ENCODE measurements at regions not wholly inside any gene's neighbourhood (a gene's known extent, or its start where the extent isn't known, plus 50 kb on each side); places are given as distances from the start of the nearest gene placed in this dataset.
A peak's percentile ranks its signal among the peaks of the same experiment; 100 is the strongest.
"Not testable (repeated sequence)": the region's sequence is repeated elsewhere in the genome, so short reads cannot be mapped to it uniquely, and the experiment has no call there.

DNA sequence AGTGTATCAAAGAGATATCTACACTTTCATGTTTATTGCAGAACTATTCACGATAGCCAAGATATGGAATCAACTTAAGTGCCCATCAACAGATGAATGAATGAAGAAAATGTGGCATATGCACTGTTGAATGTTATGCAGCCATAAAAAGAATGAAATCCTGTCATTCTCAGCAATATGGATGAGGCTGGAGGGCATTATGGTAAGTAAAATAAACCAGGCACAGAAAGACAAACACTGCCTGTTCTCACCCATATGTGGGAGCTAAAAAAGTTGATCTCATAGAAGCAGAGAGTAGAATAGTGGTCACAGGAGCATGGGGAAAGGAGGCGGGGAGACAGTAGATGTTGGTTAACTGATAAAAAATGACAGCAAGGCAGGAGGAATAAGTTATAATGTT lies 561.8 kb downstream of the TOX3 start:
- DNase-seq (ENCODE audit: low read depth) = no peak
- no peak overlapping the region for H3K4me3 ChIP-seq (ENCODE audit: low read depth, low read length)
- TF ChIP-seq, protein P1, sequence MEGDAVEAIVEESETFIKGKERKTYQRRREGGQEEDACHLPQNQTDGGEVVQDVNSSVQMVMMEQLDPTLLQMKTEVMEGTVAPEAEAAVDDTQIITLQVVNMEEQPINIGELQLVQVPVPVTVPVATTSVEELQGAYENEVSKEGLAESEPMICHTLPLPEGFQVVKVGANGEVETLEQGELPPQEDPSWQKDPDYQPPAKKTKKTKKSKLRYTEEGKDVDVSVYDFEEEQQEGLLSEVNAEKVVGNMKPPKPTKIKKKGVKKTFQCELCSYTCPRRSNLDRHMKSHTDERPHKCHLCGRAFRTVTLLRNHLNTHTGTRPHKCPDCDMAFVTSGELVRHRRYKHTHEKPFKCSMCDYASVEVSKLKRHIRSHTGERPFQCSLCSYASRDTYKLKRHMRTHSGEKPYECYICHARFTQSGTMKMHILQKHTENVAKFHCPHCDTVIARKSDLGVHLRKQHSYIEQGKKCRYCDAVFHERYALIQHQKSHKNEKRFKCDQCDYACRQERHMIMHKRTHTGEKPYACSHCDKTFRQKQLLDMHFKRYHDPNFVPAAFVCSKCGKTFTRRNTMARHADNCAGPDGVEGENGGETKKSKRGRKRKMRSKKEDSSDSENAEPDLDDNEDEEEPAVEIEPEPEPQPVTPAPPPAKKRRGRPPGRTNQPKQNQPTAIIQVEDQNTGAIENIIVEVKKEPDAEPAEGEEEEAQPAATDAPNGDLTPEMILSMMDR (IDR thresholded peaks at IDR 0.05; ENCODE audit: insufficient read depth, low read length) = no peak

DNA sequence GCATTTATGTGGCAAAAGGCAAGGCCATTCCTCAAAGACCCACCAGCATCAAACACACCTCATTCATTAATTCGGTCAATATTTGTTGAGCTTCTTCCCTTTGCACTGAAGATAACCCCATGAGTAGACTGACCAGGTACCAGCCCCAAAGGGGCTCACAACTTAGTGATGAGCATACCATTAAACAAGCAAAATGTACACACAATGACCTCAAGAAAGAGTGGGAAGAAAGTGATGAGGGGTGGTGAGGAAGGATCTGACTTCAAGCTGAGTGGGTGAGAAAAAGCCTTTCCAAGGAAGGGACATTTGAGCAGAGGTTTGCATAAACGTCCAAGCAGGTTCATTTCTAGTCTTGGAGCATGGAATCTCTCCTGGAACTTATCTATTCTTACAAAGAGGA lies 562.5 kb downstream of the TOX3 start:
- no peak for DNase-seq (ENCODE audit: low read depth)
- TF ChIP-seq, protein P1 (IDR thresholded peaks at IDR 0.05; ENCODE audit: insufficient read depth, low read length) = no peak

DNA sequence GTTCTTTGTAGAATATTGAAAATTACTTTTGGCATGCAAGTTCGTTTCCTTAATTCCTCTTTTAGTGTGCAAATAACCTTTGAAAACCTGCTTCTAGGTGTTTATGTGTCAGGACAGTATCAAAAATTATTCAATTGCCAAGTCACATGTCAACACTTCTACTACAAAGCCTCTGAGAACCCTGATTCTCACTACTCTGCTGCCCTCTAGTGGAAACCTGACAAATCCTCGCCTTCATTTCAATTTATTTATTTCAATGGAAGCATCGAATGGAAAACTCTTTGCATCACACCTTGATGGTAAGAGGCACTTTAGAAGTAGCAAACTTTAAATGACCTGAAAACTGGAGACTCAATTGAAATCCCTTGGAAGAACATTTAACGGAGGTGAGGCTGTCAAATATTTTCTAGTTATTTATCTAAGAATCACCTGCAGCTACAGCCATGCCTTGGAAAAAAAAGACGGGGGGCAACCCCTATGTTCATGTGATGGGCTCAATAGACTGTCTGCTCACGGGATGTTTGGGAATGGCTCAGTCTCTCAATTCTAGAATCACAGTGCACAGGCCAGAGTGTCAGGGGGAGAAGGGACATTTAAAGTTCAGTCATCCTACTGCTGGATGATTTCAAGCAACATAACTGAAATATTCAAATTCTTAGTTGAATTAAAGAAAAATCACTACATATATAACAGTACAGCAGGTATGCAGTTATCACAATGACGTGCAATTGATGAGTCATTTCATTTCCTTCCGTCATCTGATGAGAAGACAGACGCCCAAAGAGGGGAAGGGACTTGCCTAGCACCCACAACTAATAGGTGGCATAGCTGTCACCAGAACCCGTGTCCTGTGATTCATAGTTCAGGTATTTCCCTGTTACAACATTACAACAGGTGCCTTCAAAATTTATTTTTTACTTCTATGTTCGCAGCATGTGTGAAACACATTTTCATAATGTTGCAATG lies 563.9 kb downstream of the TOX3 start:
- TF ChIP-seq, protein P1 (IDR thresholded peaks at IDR 0.05; ENCODE audit: insufficient read depth, low read length) = peak; percentile 67
- DNase-seq (ENCODE audit: low read depth) = peak; percentile 86
- H3K4me3 ChIP-seq (ENCODE audit: low read depth, low read length) = no peak overlapping the region

More for the DNA sequence above, 562.5 kb downstream of the TOX3 start:
- no peak overlapping the region for H3K4me3 ChIP-seq (ENCODE audit: low read depth, low read length)

DNA sequence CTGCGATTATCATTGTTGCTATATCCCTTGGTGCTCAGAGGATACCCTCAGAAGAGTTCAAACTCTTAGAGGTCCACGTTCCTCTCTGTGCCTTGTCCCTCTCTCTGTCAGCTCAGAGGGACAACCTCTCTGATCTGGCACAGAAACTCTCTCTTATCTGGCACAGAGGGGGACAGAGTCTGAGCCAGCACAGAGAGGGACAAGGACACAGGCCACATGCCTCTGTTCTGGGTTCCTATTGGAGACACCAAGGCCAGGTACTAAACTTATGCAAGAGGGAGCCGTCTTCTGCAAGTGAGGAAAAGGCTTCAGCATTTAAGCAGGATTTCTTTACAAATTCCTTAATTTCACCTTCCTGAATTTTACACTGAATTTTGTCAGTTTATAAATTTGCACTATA lies 565.2 kb downstream of the TOX3 start:
- TF ChIP-seq, protein P1 (IDR thresholded peaks at IDR 0.05; ENCODE audit: insufficient read depth, low read length) = no peak
- DNase-seq (ENCODE audit: low read depth) = no peak
- no peak overlapping the region for H3K4me3 ChIP-seq (ENCODE audit: low read depth, low read length)

DNA sequence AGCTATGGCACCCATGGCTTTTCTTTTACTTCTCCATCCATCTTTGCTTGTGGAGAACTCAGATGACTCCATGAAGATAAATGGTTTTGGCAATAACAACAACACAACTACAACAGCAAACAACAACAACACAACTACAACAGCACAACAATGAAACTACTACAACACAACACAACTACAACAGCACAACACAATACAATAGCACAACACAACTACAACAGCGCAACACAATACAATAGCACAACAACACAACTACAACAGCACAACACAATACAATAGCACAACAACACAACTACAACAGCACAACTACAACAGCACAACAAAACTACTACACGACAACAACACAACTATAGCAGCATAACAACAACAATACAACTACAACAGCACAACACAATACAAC lies 569.4 kb downstream of the TOX3 start:
- H3K4me3 ChIP-seq (ENCODE audit: low read depth, low read length); DNase-seq (ENCODE audit: low read depth): not testable (repeated sequence)

DNA sequence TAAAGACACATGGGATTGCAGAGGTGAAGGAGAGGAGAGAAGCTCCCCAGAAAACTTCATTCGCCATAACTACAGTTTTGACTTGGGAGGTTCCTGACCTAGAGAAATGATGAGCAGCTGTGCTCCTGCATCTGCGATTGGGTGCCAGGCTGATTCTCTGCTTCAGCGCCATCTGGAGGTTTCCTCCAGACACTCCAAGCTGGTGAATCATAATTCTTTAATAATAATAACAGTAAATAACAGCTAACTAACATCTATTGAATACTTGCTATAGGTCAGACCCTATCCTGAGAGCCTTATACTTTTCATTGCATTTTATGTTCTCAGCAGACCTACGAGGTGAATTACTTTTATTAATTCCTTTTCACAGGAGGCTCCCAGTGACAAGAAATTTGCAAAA lies 575.8 kb downstream of the TOX3 start:
- peak; percentile 24 for DNase-seq (ENCODE audit: low read depth)

DNA sequence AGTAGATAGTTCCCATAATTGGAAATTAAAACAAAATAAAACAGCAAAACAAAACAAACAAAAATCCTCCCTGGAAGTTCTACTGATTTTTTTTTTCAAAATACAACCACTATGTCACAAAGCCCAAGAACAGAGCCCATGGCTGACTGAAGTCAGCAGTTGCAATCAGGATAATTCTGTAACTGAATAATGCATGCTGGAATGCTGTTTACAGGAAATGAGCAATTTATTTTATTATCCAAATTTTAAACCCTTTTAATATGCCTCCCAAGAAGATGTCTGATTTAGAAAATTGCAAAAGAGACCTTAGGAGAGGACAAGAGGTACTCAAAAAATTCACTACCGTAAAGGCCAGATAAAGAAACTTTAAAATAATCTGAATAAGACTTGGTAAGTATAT lies 578.2 kb downstream of the TOX3 start:
- no peak overlapping the region for H3K4me3 ChIP-seq (ENCODE audit: low read depth, low read length)
- TF ChIP-seq, protein P1 (IDR thresholded peaks at IDR 0.05; ENCODE audit: insufficient read depth, low read length) = no peak
- no peak for DNase-seq (ENCODE audit: low read depth)

More for the DNA sequence above, 575.8 kb downstream of the TOX3 start:
- H3K4me3 ChIP-seq (ENCODE audit: low read depth, low read length) = no peak overlapping the region
- TF ChIP-seq, protein P1 (IDR thresholded peaks at IDR 0.05; ENCODE audit: insufficient read depth, low read length) = peak; percentile 44

Data from fibroblast of the aortic adventitia (primary cell).